ENCODE measurements at regions not wholly inside any gene's neighbourhood (a gene's known extent, or its start where the extent isn't known, plus 50 kb on each side); places are given as distances from the start of the nearest gene placed in this dataset.
"Not testable (repeated sequence)": the region's sequence is repeated elsewhere in the genome, so short reads cannot be mapped to it uniquely, and the experiment has no call there.

GRCh38 chr18:15066434-15066833 is 318.5 kb downstream of the ANKRD30B start:
- TF ChIP-seq CTCF (IDR thresholded peaks at IDR 0.05); ZFX (IDR thresholded peaks at IDR 0.05; ENCODE audit: borderline replicate concordance): not testable (repeated sequence)
